ENCODE measurements at regions not wholly inside any gene's neighbourhood (a gene's known extent, or its start where the extent isn't known, plus 50 kb on each side); places are given as distances from the start of the nearest gene placed in this dataset.

DNA sequence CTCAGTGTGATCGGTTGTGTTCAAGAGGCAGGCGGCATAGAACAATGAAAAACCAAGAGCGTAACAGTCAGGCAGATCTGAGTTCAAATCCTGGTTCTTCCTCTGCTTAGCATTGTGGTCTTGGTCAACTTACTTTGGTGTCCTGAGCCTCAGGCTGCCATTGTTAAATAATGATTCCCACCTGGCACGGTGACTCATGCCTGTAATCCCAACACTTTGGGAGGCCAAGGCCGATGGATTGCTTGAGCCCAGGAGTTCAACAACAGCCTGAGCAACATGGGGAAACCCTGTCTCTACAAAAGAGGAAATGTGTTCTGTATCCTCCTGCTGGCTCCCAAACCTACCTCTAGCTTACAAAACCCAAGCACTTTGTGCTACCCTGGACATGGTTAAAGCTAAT lies 129.0 kb upstream of the STX18 start:
- no peak for TF ChIP-seq CTCF (IDR thresholded peaks at IDR 0.05; ENCODE audit: low read depth, low read length, poor library complexity, severe bottlenecking)
- no peak for TF ChIP-seq EZH2phosphoT487 (IDR thresholded peaks at IDR 0.05; ENCODE audit: borderline replicate concordance, low read length)
